H9 (cell line): ENCODE measurements at regions not wholly inside any gene's neighbourhood (a gene's known extent, or its start where the extent isn't known, plus 50 kb on each side); places are given as distances from the start of the nearest gene placed in this dataset.

ENCODE experiments used
- DNase-seq: peaks from one replicate; pipeline ENCODE4 v3.0.0-alpha.2; 2017
- H2AFZ ChIP-seq: one replicate; pipeline ENCODE4 v1.6.1; 2013; ENCODE audit warnings: mild to moderate bottlenecking, low read length, control low read depth, moderate library complexity
- H2AK5ac ChIP-seq: 2 replicates; pipeline ENCODE4 v1.6.1; 2013; ENCODE audit warnings: low read length, control low read depth, mixed read lengths; ENCODE audit not compliant: insufficient read length
- H2BK120ac ChIP-seq: one replicate; pipeline ENCODE4 v1.6.1; 2013; ENCODE audit warnings: low read depth, mild to moderate bottlenecking, low read length, control low read depth, inconsistent platforms; ENCODE audit not compliant: poor library complexity, severe bottlenecking
- H2BK12ac ChIP-seq: 2 replicates; pipeline ENCODE4 v1.6.1; 2013; ENCODE audit warnings: low read length, control low read depth, mixed read lengths, low read depth; ENCODE audit not compliant: insufficient read length
- H2BK15ac ChIP-seq: 2 replicates; pipeline ENCODE4 v1.6.1; 2013; ENCODE audit warnings: low read depth, low read length, control low read depth
- H2BK20ac ChIP-seq: one replicate; pipeline ENCODE4 v1.6.1; 2013; ENCODE audit warnings: low read depth, mild to moderate bottlenecking, low read length, control low read depth, inconsistent platforms; ENCODE audit not compliant: poor library complexity, severe bottlenecking
- H2BK5ac ChIP-seq: 2 replicates; pipeline ENCODE4 v1.6.1; 2013; ENCODE audit warnings: low read length, control low read depth, mixed read lengths; ENCODE audit not compliant: insufficient read length
- H3K14ac ChIP-seq: 2 replicates; pipeline ENCODE4 v1.6.1; 2013; ENCODE audit warnings: low read length, control low read depth; ENCODE audit not compliant: insufficient read depth
- H3K18ac ChIP-seq: 2 replicates; pipeline ENCODE4 v1.6.1; 2013; ENCODE audit warnings: low read depth, mild to moderate bottlenecking, mixed read lengths, low read length, control low read depth; ENCODE audit not compliant: insufficient read length
- H3K23ac ChIP-seq: 2 replicates; pipeline ENCODE4 v1.6.1; 2013; ENCODE audit warnings: low read length, control low read depth, mixed read lengths, low read depth; ENCODE audit not compliant: insufficient read length
- H3K23me2 ChIP-seq: 2 replicates; pipeline ENCODE4 v1.6.1; 2013; ENCODE audit warnings: low read depth, mild to moderate bottlenecking, mixed read lengths, low read length, control low read depth; ENCODE audit not compliant: insufficient read length, poor library complexity, severe bottlenecking
- H3K27ac ChIP-seq: 2 replicates; pipeline ENCODE4 v1.5.1; 2013; ENCODE audit warnings: low read length, control low read depth, mixed read lengths, low read depth; ENCODE audit not compliant: insufficient read length
- H3K27me3 ChIP-seq: 2 replicates; pipeline ENCODE4 v1.6.1; 2013; ENCODE audit warnings: low read length, control low read depth, inconsistent platforms; ENCODE audit not compliant: insufficient read depth
- H3K4ac ChIP-seq: 2 replicates; pipeline ENCODE4 v1.6.1; 2013; ENCODE audit warnings: low read depth, mild to moderate bottlenecking, control low read depth, inconsistent platforms, low read length, moderate library complexity
- H3K4me1 ChIP-seq: 2 replicates; pipeline ENCODE4 v1.6.1; 2013; ENCODE audit warnings: low read length, control low read depth, inconsistent platforms; ENCODE audit not compliant: insufficient read depth
- H3K4me2 ChIP-seq: 2 replicates; pipeline ENCODE4 v1.6.1; 2013; ENCODE audit warnings: low read length, control low read depth, mixed read lengths; ENCODE audit not compliant: insufficient read length, insufficient read depth
- H3K56ac ChIP-seq: 2 replicates; pipeline ENCODE4 v1.6.1; 2013; ENCODE audit warnings: low read depth, mild to moderate bottlenecking, mixed read lengths, low read length, control low read depth; ENCODE audit not compliant: insufficient read length
- H3K79me1 ChIP-seq: 2 replicates; pipeline ENCODE4 v1.6.1; 2013; ENCODE audit warnings: low read depth, mild to moderate bottlenecking, moderate library complexity, low read length, control low read depth, inconsistent platforms; ENCODE audit not compliant: insufficient read depth, poor library complexity, severe bottlenecking
- H3K79me2 ChIP-seq: 2 replicates; pipeline ENCODE4 v1.6.1; 2013; ENCODE audit warnings: low read length, control low read depth, inconsistent platforms; ENCODE audit not compliant: insufficient read depth
- H3K9ac ChIP-seq: 2 replicates; pipeline ENCODE4 v1.6.1; 2013; ENCODE audit warnings: low read length, control low read depth, mixed read lengths; ENCODE audit not compliant: insufficient read length; ENCODE audit errors: extremely low read depth
- H3K9me3 ChIP-seq: one replicate; pipeline ENCODE4 v1.6.1; 2013; ENCODE audit warnings: low read depth, low read length, inconsistent platforms; ENCODE audit not compliant: control insufficient read depth
- H3T11ph ChIP-seq: one replicate; pipeline ENCODE4 v1.6.1; 2013; ENCODE audit warnings: mild to moderate bottlenecking, low read length, control low read depth, inconsistent platforms
- H4K20me1 ChIP-seq: one replicate; pipeline ENCODE4 v1.6.1; 2013; ENCODE audit not compliant: control insufficient read depth, insufficient read length, insufficient read depth
- H4K5ac ChIP-seq: 2 replicates; pipeline ENCODE4 v1.6.1; 2013; ENCODE audit warnings: low read depth, mild to moderate bottlenecking, mixed read lengths, low read length, control low read depth; ENCODE audit not compliant: insufficient read length
- H4K8ac ChIP-seq: replicated peaks from 2 replicates; pipeline ENCODE4 v1.6.1; 2013; ENCODE audit warnings: low read length, control low read depth, mixed read lengths, low read depth; ENCODE audit not compliant: insufficient read length
- H4K91ac ChIP-seq: 2 replicates; pipeline ENCODE4 v1.6.1; 2013; ENCODE audit warnings: low read depth, mild to moderate bottlenecking, moderate library complexity, mixed read lengths, low read length, control low read depth; ENCODE audit not compliant: insufficient read length
- H3K27ac Mint-ChIP-seq, 3 experiments: 2 replicates in 2 of 3; 3 replicates in 1 of 3; pipeline ENCODE4 v1.8.0; 2020 to 2021; ENCODE audit warnings: mixed read lengths in 3 of 3, mild to moderate bottlenecking in 1 of 3, moderate library complexity in 1 of 3
- H3K27me3 Mint-ChIP-seq: 2 replicates; pipeline ENCODE4 v1.8.0; 2021; ENCODE audit warnings: low read depth, mild to moderate bottlenecking, moderate library complexity, mixed read lengths
- H3K36me3 Mint-ChIP-seq, 3 experiments: 2 replicates in 2 of 3; 3 replicates in 1 of 3; pipeline ENCODE4 v1.8.0; 2020 to 2021; ENCODE audit warnings: low read depth in 3 of 3, mixed read lengths in 3 of 3; ENCODE audit not compliant: insufficient read depth in 1 of 3
- H3K4me1 Mint-ChIP-seq, 2 experiments: 2 replicates each; pipeline ENCODE4 v1.8.0; 2020; ENCODE audit warnings: mixed read lengths in 2 of 2
- H3K4me3 Mint-ChIP-seq, 2 experiments: 2 replicates in 1 of 2; 3 replicates in 1 of 2; pipeline ENCODE4 v1.8.0; 2020 to 2021; ENCODE audit warnings: mild to moderate bottlenecking in 2 of 2, mixed read lengths in 2 of 2, moderate library complexity in 1 of 2
- H3K9me3 Mint-ChIP-seq, 2 experiments: 2 replicates in 1 of 2; 3 replicates in 1 of 2; pipeline ENCODE4 v1.8.0; 2020; ENCODE audit warnings: mild to moderate bottlenecking in 2 of 2, mixed read lengths in 2 of 2, moderate library complexity in 1 of 2
- WGBS: extraction: QIAGEN DNeasy Blood & Tissue Kit; methylation state at CpG from one replicate; pipeline ENCODE4 v1.1.7; 2013; ENCODE audit warnings: missing lambda C conversion rate, low lambda C conversion rate, mixed read lengths; ENCODE audit not compliant: insufficient read length; ENCODE audit errors: extremely low coverage; 5-methylcytosine and 5-hydroxymethylcytosine counted together
- TF ChIP-seq, protein P1 (sequence below): fragments of 200-600 bp; sonication (generic); conservative IDR thresholded peaks from 3 replicates; pipeline ENCODE4 v1.8.0; 2021; ENCODE audit warnings: antibody characterized with exemption, mild to moderate bottlenecking

DNA sequence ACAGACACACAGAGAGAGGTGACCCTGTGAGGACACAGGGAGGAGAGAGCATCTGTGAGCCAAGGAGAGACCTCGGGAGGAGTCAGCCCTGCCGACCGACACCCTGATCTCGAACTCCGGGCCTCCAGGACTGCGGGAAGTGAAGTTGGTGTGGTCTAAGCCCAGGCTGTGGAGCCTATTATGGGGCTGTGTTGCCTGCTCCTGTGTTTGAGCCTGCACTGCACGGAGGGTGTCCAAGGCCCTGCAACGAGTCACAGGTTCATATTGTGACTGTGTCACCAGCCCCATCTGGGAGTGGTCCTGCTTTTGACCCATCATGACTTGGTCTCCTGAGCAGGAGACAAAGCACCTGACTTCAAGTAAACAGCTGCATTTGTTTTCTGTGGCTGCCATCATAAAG, 186.0 kb upstream of the AJAP1 start:
- H3K79me2 ChIP-seq = no peaks in the 10 kb centered on the region
- H3K9me3 ChIP-seq = no peaks in the 10 kb centered on the region
- no peak overlapping the region for H4K8ac ChIP-seq
- no peak overlapping the region for H3K9ac ChIP-seq
- no peaks in the 10 kb centered on the region; a peak in 1 of 7 replicates for H3K36me3 Mint-ChIP-seq
- H3K56ac ChIP-seq = no peak overlapping the region
- H3T11ph ChIP-seq = no peak overlapping the region
- H3K27ac ChIP-seq = no peak overlapping the region
- H3K4ac ChIP-seq = no peak overlapping the region
- DNase-seq = no peak
- no peaks in the 10 kb centered on the region for H3K4me1 Mint-ChIP-seq
- H3K23ac ChIP-seq = no peak overlapping the region
- H2BK20ac ChIP-seq = no peak overlapping the region
- no peak overlapping the region for H4K5ac ChIP-seq
- H3K18ac ChIP-seq = no peak overlapping the region
- no peaks in the 10 kb centered on the region; a peak in 1 of 5 replicates for H3K9me3 Mint-ChIP-seq
- no peak overlapping the region for H2AFZ ChIP-seq
- H2BK5ac ChIP-seq = no peak overlapping the region
- no peak overlapping the region for H3K4me3 Mint-ChIP-seq
- no peak overlapping the region for H3K4me2 ChIP-seq
- no peaks in the 10 kb centered on the region for H3K27me3 ChIP-seq
- no peaks in the 10 kb centered on the region for H3K23me2 ChIP-seq
- no peaks in the 10 kb centered on the region for H3K79me1 ChIP-seq
- H2AK5ac ChIP-seq = no peak overlapping the region
- peaks cover 4% of the 10 kb centered on the region; the same call in 1 of the 2 replicates for H3K27me3 Mint-ChIP-seq
- no peaks in the 10 kb centered on the region for H4K20me1 ChIP-seq
- no peak overlapping the region for H4K91ac ChIP-seq
- no peaks in the 10 kb centered on the region for H3K4me1 ChIP-seq
- no peak overlapping the region for H3K27ac Mint-ChIP-seq
- WGBS = no CpG with 5 or more reads among the region's 8 CpGs
- H3K14ac ChIP-seq = no peak overlapping the region
- no peak overlapping the region for H2BK120ac ChIP-seq
- TF ChIP-seq, protein P1, sequence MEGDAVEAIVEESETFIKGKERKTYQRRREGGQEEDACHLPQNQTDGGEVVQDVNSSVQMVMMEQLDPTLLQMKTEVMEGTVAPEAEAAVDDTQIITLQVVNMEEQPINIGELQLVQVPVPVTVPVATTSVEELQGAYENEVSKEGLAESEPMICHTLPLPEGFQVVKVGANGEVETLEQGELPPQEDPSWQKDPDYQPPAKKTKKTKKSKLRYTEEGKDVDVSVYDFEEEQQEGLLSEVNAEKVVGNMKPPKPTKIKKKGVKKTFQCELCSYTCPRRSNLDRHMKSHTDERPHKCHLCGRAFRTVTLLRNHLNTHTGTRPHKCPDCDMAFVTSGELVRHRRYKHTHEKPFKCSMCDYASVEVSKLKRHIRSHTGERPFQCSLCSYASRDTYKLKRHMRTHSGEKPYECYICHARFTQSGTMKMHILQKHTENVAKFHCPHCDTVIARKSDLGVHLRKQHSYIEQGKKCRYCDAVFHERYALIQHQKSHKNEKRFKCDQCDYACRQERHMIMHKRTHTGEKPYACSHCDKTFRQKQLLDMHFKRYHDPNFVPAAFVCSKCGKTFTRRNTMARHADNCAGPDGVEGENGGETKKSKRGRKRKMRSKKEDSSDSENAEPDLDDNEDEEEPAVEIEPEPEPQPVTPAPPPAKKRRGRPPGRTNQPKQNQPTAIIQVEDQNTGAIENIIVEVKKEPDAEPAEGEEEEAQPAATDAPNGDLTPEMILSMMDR = no peak
- H2BK15ac ChIP-seq = no peak overlapping the region
- H2BK12ac ChIP-seq = no peak overlapping the region
